PC-9 (cell line): ENCODE measurements at regions not wholly inside any gene's neighbourhood (a gene's known extent, or its start where the extent isn't known, plus 50 kb on each side); places are given as distances from the start of the nearest gene placed in this dataset.

Source experiments
- BruUV-seq: library from RNA; stranded (reverse); fragments of 400-500 nt; replicated peaks from 2 replicates; lab custom pipeline; 2021; lab: Mats Ljungman, UMichigan
- CTCF ChIA-PET: fragments of 300-600 bp; sonication (Branson Sonifier 250); formaldehyde crosslinking; loops from one replicate; lab custom pipeline; 2022; ENCODE audit warnings: antibody characterized with exemption; lab: Charles Lee
- POLR2A ChIA-PET: fragments of 300-600 bp; sonication (Branson Sonifier 250); formaldehyde crosslinking; loops from one replicate; lab custom pipeline; 2022; ENCODE audit warnings: antibody characterized with exemption; ENCODE audit not compliant: unreplicated experiment; lab: Charles Lee
- DNase-seq, 2 experiments: peaks; one replicate each; pipeline versions ENCODE4 v3.0.0 to v3.0.0-alpha.2; 2015 to 2022; ENCODE audit warnings: mixed read lengths in 1 of 2
- H2AFZ ChIP-seq: fragments of 200-600 bp; sonication (generic); 2 replicates; pipeline ENCODE4 v1.8.1; 2017; ENCODE audit warnings: antibody characterized with exemption
- H3F3A ChIP-seq: fragments of 200-600 bp; sonication (generic); 2 replicates; pipeline ENCODE4 v1.8.1; 2017; ENCODE audit warnings: antibody characterized with exemption, mild to moderate bottlenecking, low read depth; ENCODE audit not compliant: insufficient read depth
- H3K27ac ChIP-seq: fragments of 200-600 bp; sonication (generic); 2 replicates; pipeline ENCODE4 v1.6.1; 2016; ENCODE audit warnings: mixed run types
- H3K27me3 ChIP-seq: fragments of 200-600 bp; sonication (generic); 2 replicates; pipeline ENCODE4 v1.6.1; 2016; ENCODE audit warnings: low read depth, mixed run types; ENCODE audit not compliant: insufficient read depth
- H3K36me3 ChIP-seq: fragments of 200-600 bp; sonication (generic); 2 replicates; pipeline ENCODE4 v1.6.1; 2016; ENCODE audit warnings: low read depth, mixed run types
- H3K4me1 ChIP-seq: fragments of 200-600 bp; sonication (generic); replicated peaks from 2 replicates; pipeline ENCODE4 v1.6.1; 2016; ENCODE audit warnings: mixed run types; ENCODE audit not compliant: insufficient read depth
- H3K4me2 ChIP-seq: fragments of 200-600 bp; sonication (generic); 2 replicates; pipeline ENCODE4 v1.6.1; 2017; ENCODE audit warnings: mixed run types
- H3K4me3 ChIP-seq: fragments of 200-600 bp; sonication (generic); 2 replicates; pipeline ENCODE4 v1.6.1; 2016; ENCODE audit warnings: mixed run types
- H3K79me2 ChIP-seq: fragments of 200-600 bp; sonication (generic); 2 replicates; pipeline ENCODE4 v1.6.1; 2017; ENCODE audit warnings: low read depth, mixed run types
- H3K9me2 ChIP-seq: fragments of 200-600 bp; sonication (generic); 2 replicates; pipeline ENCODE4 v1.8.1; 2017; ENCODE audit warnings: mild to moderate bottlenecking; ENCODE audit not compliant: insufficient read depth
- H3K9me3 ChIP-seq: fragments of 200-600 bp; sonication (generic); 2 replicates; pipeline ENCODE4 v1.8.1; 2016; ENCODE audit warnings: low read depth; ENCODE audit not compliant: insufficient read depth
- H4K20me1 ChIP-seq: fragments of 200-600 bp; sonication (generic); 2 replicates; pipeline ENCODE4 v1.8.1; 2017; ENCODE audit not compliant: insufficient read depth
- CTCF ChIP-seq: fragments of 200-600 bp; sonication (generic); conservative IDR thresholded peaks from 2 replicates; pipeline ENCODE4 v1.6.1; 2017; ENCODE audit warnings: mixed run types, antibody characterized with exemption, mild to moderate bottlenecking, moderate library complexity
- EZH2 ChIP-seq: fragments of 200-600 bp; sonication (generic); IDR thresholded peaks from 2 replicates; pipeline ENCODE4 v1.8.0; 2017; ENCODE audit warnings: antibody characterized with exemption, low read depth
- intact Hi-C: fragments of 100-400 bp; cut with micrococcal nuclease; formaldehyde crosslinking; loops from one replicate; pipeline ENCODE4 v1.10.0; 2022; ENCODE audit not compliant: unreplicated experiment

- BruUV-seq: no TSS peak
- Histone ChIP-seq H3K27ac (no peak overlapping the region), H3K4me3 (no peak overlapping the region), H3K4me2 (no peak overlapping the region), H3K27me3 (no peaks in the 10 kb centered on the region; the same call in 1 of the 2 replicates), H3K79me2 (no peaks in the 10 kb centered on the region), H3K4me1 (no peaks in the 10 kb centered on the region), H3K9me2 (0 out of 2 replicates have a peak, but pooled peaks cover 2% of the 10 kb centered on the region), H2AFZ (no peak overlapping the region), H3F3A (no peaks in the 10 kb centered on the region), H3K9me3 (no peaks in the 10 kb centered on the region), H4K20me1 (no peaks in the 10 kb centered on the region), H3K36me3 (no peaks in the 10 kb centered on the region)
- ChIA-PET CTCF (no interaction called here), POLR2A (no interaction called here)
- DNase-seq: no peak
- no peak for TF ChIP-seq EZH2
- TF ChIP-seq CTCF: no peak
- intact Hi-C loops: no loop called here
These were observed 111.2 kb upstream of the CLDN10 start for GRCh38 chr13:95441326-95441725.

GRCh38 chr13:95444006-95444730 lies 108.4 kb upstream of the CLDN10 start:
- intact Hi-C loops: no loop called here
- Histone ChIP-seq H3K4me2 (no peak overlapping the region), H3K27ac (no peak overlapping the region)

GRCh38 chr13:95445131-95445530 lies 107.4 kb upstream of the CLDN10 start:
- ChIA-PET CTCF (no interaction called here), POLR2A (no interaction called here)
- intact Hi-C loops: no loop called here

More at GRCh38 chr13:95444006-95444730, 108.4 kb upstream of the CLDN10 start:
- Histone ChIP-seq H2AFZ (no peak overlapping the region), H3K9me3 (no peaks in the 10 kb centered on the region), H4K20me1 (no peaks in the 10 kb centered on the region), H3K4me1 (no peaks in the 10 kb centered on the region), H3K79me2 (no peaks in the 10 kb centered on the region), H3K4me3 (no peak overlapping the region), H3F3A (no peaks in the 10 kb centered on the region), H3K36me3 (no peaks in the 10 kb centered on the region), H3K9me2 (0 out of 2 replicates have a peak, but pooled peaks cover 2% of the 10 kb centered on the region), H3K27me3 (peaks cover 3% of the 10 kb centered on the region; the same call in 1 of the 2 replicates)
- no TSS peak for BruUV-seq
- ChIA-PET CTCF (no interaction called here), POLR2A (no interaction called here)
- TF ChIP-seq CTCF (no peak), EZH2 (no peak)
- no peak for DNase-seq

More at GRCh38 chr13:95445131-95445530, 107.4 kb upstream of the CLDN10 start:
- Histone ChIP-seq H3K79me2 (no peaks in the 10 kb centered on the region), H4K20me1 (no peaks in the 10 kb centered on the region), H3K36me3 (no peaks in the 10 kb centered on the region), H3K27ac (no peak overlapping the region), H3K9me2 (0 out of 2 replicates have a peak, but pooled peaks cover 2% of the 10 kb centered on the region), H2AFZ (no peak overlapping the region), H3K4me1 (no peaks in the 10 kb centered on the region), H3K4me2 (no peak overlapping the region), H3F3A (no peaks in the 10 kb centered on the region), H3K4me3 (no peak overlapping the region), H3K27me3 (peaks cover 3% of the 10 kb centered on the region; the same call in 1 of the 2 replicates), H3K9me3 (no peaks in the 10 kb centered on the region)
- no peak for TF ChIP-seq CTCF
- no peak for TF ChIP-seq EZH2
- no TSS peak for BruUV-seq
- no peak for DNase-seq
